Mucosa of rectum (tissue), 2 donors: ENCODE measurements at regions not wholly inside any gene's neighbourhood (a gene's known extent, or its start where the extent isn't known, plus 50 kb on each side); places are given as distances from the start of the nearest gene placed in this dataset.
"Not testable (repeated sequence)": the region's sequence is repeated elsewhere in the genome, so short reads cannot be mapped to it uniquely, and the experiment has no call there.

Experiments used
- H3K27ac ChIP-seq, 2 donors: one replicate each; pipeline ENCODE4 v1.7.0; 2013; ENCODE audit warnings: inconsistent platforms in 2 of 2, low read depth in 2 of 2, low read length in 2 of 2
- H3K27me3 ChIP-seq, 2 donors: one replicate each; pipeline ENCODE4 v1.7.0; 2013; ENCODE audit warnings: low read length in 2 of 2; ENCODE audit not compliant: control insufficient read depth in 2 of 2, insufficient read depth in 2 of 2
- H3K36me3 ChIP-seq, 2 donors: one replicate each; pipeline ENCODE4 v1.7.0; 2013; ENCODE audit warnings: low read length in 2 of 2; ENCODE audit not compliant: control insufficient read depth in 2 of 2, insufficient read depth in 2 of 2
- H3K4me1 ChIP-seq, 2 donors: one replicate each; pipeline ENCODE4 v1.7.0; 2013; ENCODE audit warnings: low read length in 2 of 2, mild to moderate bottlenecking in 1 of 2; ENCODE audit not compliant: control insufficient read depth in 2 of 2, insufficient read depth in 2 of 2
- H3K4me3 ChIP-seq, 2 donors: one replicate each; pipeline ENCODE4 v1.7.0; 2013; ENCODE audit warnings: low read length in 2 of 2
- H3K9ac ChIP-seq, 2 donors: one replicate each; pipeline ENCODE4 v1.7.0; 2013; ENCODE audit warnings: low read length in 2 of 2, low read depth in 1 of 2, mild to moderate bottlenecking in 1 of 2
- H3K9me3 ChIP-seq, 2 donors: one replicate each; pipeline ENCODE4 v1.7.0; 2013; ENCODE audit warnings: low read length in 2 of 2; ENCODE audit not compliant: control insufficient read depth in 2 of 2
- donor health status: healthy.
- donor health status: Normal muscosa, but diverticular disease.

- no peak overlapping the region for H3K27ac ChIP-seq
These were observed 127.0 kb upstream of the CIBAR2 start for GRCh38 chr16:85239239-85239638.

GRCh38 chr16:85239871-85240270, 127.6 kb upstream of the CIBAR2 start:
- no peak overlapping the region for H3K4me3 ChIP-seq
- peaks cover 5 to 12% of the 10 kb centered on the region in 2 donors for H3K27me3 ChIP-seq
- no peak overlapping the region for H3K9ac ChIP-seq
- no peaks in the 10 kb centered on the region for H3K36me3 ChIP-seq
- H3K9me3 ChIP-seq = no peaks in the 10 kb centered on the region
- H3K27ac ChIP-seq = no peak overlapping the region
- H3K4me1 ChIP-seq = peaks cover 0 to 4% of the 10 kb centered on the region in 2 donors

More at GRCh38 chr16:85239239-85239638, 127.0 kb upstream of the CIBAR2 start:
- no peak overlapping the region for H3K4me3 ChIP-seq
- H3K9ac ChIP-seq = no peak overlapping the region
- peaks cover 5 to 12% of the 10 kb centered on the region in 2 donors for H3K27me3 ChIP-seq
- H3K36me3 ChIP-seq = no peaks in the 10 kb centered on the region
- peaks cover 1 to 4% of the 10 kb centered on the region in 2 donors for H3K4me1 ChIP-seq
- no peaks in the 10 kb centered on the region for H3K9me3 ChIP-seq

- H3K9ac ChIP-seq = no peak overlapping the region
- H3K27ac ChIP-seq = no peak overlapping the region
- H3K4me3 ChIP-seq = no peak overlapping the region
- H3K4me1 ChIP-seq = peaks cover 0 to 3% of the 10 kb centered on the region in 2 donors
- no peaks in the 10 kb centered on the region for H3K9me3 ChIP-seq
- H3K36me3 ChIP-seq = no peaks in the 10 kb centered on the region
- peaks cover 3 to 5% of the 10 kb centered on the region in 2 donors for H3K27me3 ChIP-seq
These were observed 129.0 kb upstream of the CIBAR2 start for GRCh38 chr16:85240982-85241924.

- no peak overlapping the region for H3K4me3 ChIP-seq
- no peak overlapping the region for H3K9ac ChIP-seq
- H3K36me3 ChIP-seq = no peaks in the 10 kb centered on the region
- H3K4me1 ChIP-seq = peaks cover 0 to 3% of the 10 kb centered on the region in 2 donors
- H3K9me3 ChIP-seq = no peaks in the 10 kb centered on the region
- H3K27me3 ChIP-seq = no peaks in the 10 kb centered on the region
- no peak overlapping the region for H3K27ac ChIP-seq
These were observed 129.9 kb upstream of the CIBAR2 start for GRCh38 chr16:85242140-85242539.

GRCh38 chr16:85243308-85243707, 131.0 kb upstream of the CIBAR2 start:
- Histone ChIP-seq H3K9me3 (no peaks in the 10 kb centered on the region), H3K4me1 (peaks cover 0 to 3% of the 10 kb centered on the region in 2 donors), H3K9ac (no peak overlapping the region), H3K27me3 (no peaks in the 10 kb centered on the region), H3K4me3 (no peak overlapping the region), H3K27ac (no peak overlapping the region), H3K36me3 (no peaks in the 10 kb centered on the region)

- H3K36me3 ChIP-seq, H3K9me3 ChIP-seq, H3K4me1 ChIP-seq, H3K27ac ChIP-seq, H3K9ac ChIP-seq, H3K27me3 ChIP-seq, H3K4me3 ChIP-seq: not testable (repeated sequence)
These were observed 132.2 kb upstream of the CIBAR2 start for GRCh38 chr16:85244452-85244851.

- Histone ChIP-seq H3K9me3 (no peaks in the 10 kb centered on the region), H3K27ac (no peak overlapping the region), H3K4me1 (peaks cover 0 to 3% of the 10 kb centered on the region in 2 donors), H3K9ac (no peak overlapping the region), H3K36me3 (no peaks in the 10 kb centered on the region), H3K27me3 (no peaks in the 10 kb centered on the region), H3K4me3 (no peak overlapping the region)
These were observed 133.3 kb upstream of the CIBAR2 start for GRCh38 chr16:85245307-85246172.

GRCh38 chr16:85246473-85246872, 134.2 kb upstream of the CIBAR2 start:
- Histone ChIP-seq H3K36me3 (no peaks in the 10 kb centered on the region), H3K27ac (no peak overlapping the region), H3K9me3 (no peaks in the 10 kb centered on the region), H3K9ac (no peak overlapping the region), H3K4me1 (peaks cover 0 to 3% of the 10 kb centered on the region in 2 donors), H3K4me3 (no peak overlapping the region), H3K27me3 (no peaks in the 10 kb centered on the region)

- no peaks in the 10 kb centered on the region for H3K9me3 ChIP-seq
- no peaks in the 10 kb centered on the region for H3K36me3 ChIP-seq
- H3K4me3 ChIP-seq = no peak overlapping the region
- H3K27me3 ChIP-seq = no peaks in the 10 kb centered on the region
- no peak overlapping the region for H3K27ac ChIP-seq
- H3K9ac ChIP-seq = no peak overlapping the region
- peaks cover 0 to 3% of the 10 kb centered on the region in 2 donors for H3K4me1 ChIP-seq
These were observed 134.7 kb upstream of the CIBAR2 start for GRCh38 chr16:85246973-85247372.

- Histone ChIP-seq H3K4me1 (peaks cover 0 to 3% of the 10 kb centered on the region in 2 donors), H3K36me3 (no peaks in the 10 kb centered on the region), H3K9me3 (no peaks in the 10 kb centered on the region)
These were observed 136.1 kb upstream of the CIBAR2 start for GRCh38 chr16:85248342-85248741.

More at GRCh38 chr16:85248342-85248741, 136.1 kb upstream of the CIBAR2 start:
- Histone ChIP-seq H3K27me3 (no peaks in the 10 kb centered on the region), H3K9ac (no peak overlapping the region), H3K27ac (no peak overlapping the region), H3K4me3 (no peak overlapping the region)
